Tibial nerve (tissue), 3 donors: ENCODE measurements at regions not wholly inside any gene's neighbourhood (a gene's known extent, or its start where the extent isn't known, plus 50 kb on each side); places are given as distances from the start of the nearest gene placed in this dataset.

Experiments used
- CTCF ChIP-seq, 5 experiments: fragments of 200-600 bp in 3 of 5; fragments of 450-650 bp in 2 of 5; sonication (generic) in 3 of 5; IDR thresholded peaks; one replicate each; pipeline ENCODE4 v1.5.1; 2016 to 2019; ENCODE audit warnings: antibody characterized with exemption in 5 of 5, mild to moderate bottlenecking in 3 of 5, moderate library complexity in 2 of 5
- POLR2A ChIP-seq, 2 donors: fragments of 450-650 bp; IDR thresholded peaks; one replicate each; pipeline ENCODE4 v1.6.1; 2017; ENCODE audit warnings: antibody characterized with exemption in 2 of 2, mild to moderate bottlenecking in 2 of 2, moderate library complexity in 2 of 2

GRCh38 chr2:107242811-107243210, 356.8 kb upstream of the ST6GAL2 start:
- TF ChIP-seq CTCF (IDR thresholded peaks at IDR 0.05), result no peak
- TF ChIP-seq POLR2A (IDR thresholded peaks at IDR 0.05), result no peak
